Adipocyte (in vitro differentiated cells): ENCODE measurements at regions not wholly inside any gene's neighbourhood (a gene's known extent, or its start where the extent isn't known, plus 50 kb on each side); places are given as distances from the start of the nearest gene placed in this dataset.

Source experiments
- DNase-seq: peaks from one replicate; pipeline ENCODE4 v3.0.0-alpha.2; 2015; ENCODE audit warnings: low read depth
- H3K27me3 ChIP-seq: replicated peaks from 2 replicates; pipeline ENCODE4 v1.7.0; 2013; ENCODE audit warnings: mild to moderate bottlenecking, low read length, moderate library complexity; ENCODE audit not compliant: control insufficient read depth, insufficient read depth
- H3K36me3 ChIP-seq: 2 replicates; pipeline ENCODE4 v1.7.0; 2013; ENCODE audit warnings: low read length, mild to moderate bottlenecking, moderate library complexity; ENCODE audit not compliant: control insufficient read depth, insufficient read depth, severe bottlenecking
- H3K4me1 ChIP-seq: 2 replicates; pipeline ENCODE4 v1.7.0; 2013; ENCODE audit warnings: mild to moderate bottlenecking, low read length, moderate library complexity; ENCODE audit not compliant: control insufficient read depth, insufficient read depth
- H3K4me3 ChIP-seq: 2 replicates; pipeline ENCODE4 v1.7.0; 2013; ENCODE audit warnings: mild to moderate bottlenecking, low read length, moderate library complexity
- H3K9ac ChIP-seq: 2 replicates; pipeline ENCODE4 v1.7.0; 2013; ENCODE audit warnings: mild to moderate bottlenecking, low read length, moderate library complexity
- H3K9me3 ChIP-seq: 2 replicates; pipeline ENCODE4 v1.7.0; 2013; ENCODE audit warnings: mild to moderate bottlenecking, low read length, moderate library complexity; ENCODE audit not compliant: control insufficient read depth

DNA sequence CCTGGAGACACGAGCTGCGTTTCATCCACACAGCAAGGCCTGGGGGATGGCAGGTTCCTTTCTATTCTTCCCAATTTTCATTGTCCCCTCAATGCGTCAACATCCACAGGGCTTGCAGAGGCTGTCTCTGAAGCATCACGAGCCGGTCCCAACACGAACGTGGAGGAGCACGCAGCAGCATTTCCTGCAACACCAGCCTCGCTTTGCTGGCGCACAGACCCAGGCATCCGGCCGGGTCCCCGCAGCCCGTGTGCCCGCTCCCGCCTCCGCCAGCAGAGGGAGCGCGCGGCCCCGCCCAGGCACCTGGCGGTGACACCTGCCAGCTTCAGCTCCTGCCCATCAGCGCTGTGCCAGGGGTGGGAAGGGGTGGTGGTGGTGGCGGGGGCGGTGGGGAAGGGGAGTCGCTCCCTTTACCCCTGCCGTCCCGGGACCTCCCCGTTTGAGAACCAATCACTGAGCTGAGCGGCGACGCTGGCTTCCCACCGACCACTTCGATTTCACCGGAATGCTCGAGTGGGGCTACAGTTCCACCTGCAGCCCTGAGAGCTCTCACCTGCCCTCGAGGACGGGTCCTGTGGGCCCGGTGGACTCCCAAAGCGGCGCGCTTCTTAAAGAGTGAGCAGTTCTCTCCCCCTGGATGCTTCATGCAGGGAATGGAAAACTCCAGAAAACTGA, 464.5 kb downstream of the ICE1 start:
- Histone ChIP-seq H3K4me1 (no peaks in the 10 kb centered on the region), H3K9me3 (no peaks in the 10 kb centered on the region), H3K4me3 (no peak overlapping the region), H3K9ac (no peak overlapping the region), H3K36me3 (no peaks in the 10 kb centered on the region), H3K27me3 (peaks cover 21% of the 10 kb centered on the region)
- DNase-seq = no peak

DNA sequence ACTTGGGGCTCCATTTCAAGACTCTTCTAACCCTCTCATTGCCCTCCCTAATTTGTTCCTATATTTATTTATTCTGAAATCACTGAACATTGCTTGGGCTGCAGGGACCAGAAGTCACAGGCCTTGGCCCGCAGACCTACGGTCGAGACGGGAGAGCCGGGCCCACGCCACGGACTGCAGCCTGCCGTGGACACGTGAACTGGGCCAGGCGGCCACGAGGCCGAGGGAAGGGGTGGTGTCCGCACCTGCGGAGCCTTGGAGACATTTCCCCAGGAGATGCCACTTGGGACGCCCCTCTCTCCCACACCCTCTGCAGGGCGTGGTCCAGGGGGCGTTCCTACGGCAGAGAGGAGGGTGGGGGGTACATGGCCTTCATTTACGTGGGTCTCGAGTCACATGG, 463.9 kb downstream of the ICE1 start:
- peaks cover 21% of the 10 kb centered on the region for H3K27me3 ChIP-seq
- no peaks in the 10 kb centered on the region for H3K4me1 ChIP-seq
- no peak for DNase-seq
- no peaks in the 10 kb centered on the region for H3K36me3 ChIP-seq
- H3K4me3 ChIP-seq = no peak overlapping the region
- no peaks in the 10 kb centered on the region for H3K9me3 ChIP-seq
- no peak overlapping the region for H3K9ac ChIP-seq

DNA sequence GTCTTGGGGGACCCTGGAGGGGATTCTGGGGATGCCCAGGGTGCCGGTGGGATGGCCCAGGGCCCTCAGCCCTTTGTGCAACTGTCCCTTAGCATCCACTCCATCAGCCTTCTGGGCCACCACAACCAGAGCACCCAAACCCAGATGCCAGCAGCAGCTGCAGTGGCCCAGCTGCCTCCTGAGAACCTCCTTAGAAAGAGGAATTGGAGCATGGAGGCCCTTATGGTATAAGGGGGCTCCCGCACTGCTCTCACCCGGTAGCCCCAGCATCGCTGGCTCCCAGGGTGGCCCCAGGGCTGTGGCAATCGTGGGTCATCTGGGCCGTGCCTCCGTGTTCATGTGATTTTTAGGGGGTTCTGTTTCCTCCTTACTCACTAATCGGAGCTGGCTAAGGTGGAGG, 463.3 kb downstream of the ICE1 start:
- no peak overlapping the region for H3K9ac ChIP-seq

DNA sequence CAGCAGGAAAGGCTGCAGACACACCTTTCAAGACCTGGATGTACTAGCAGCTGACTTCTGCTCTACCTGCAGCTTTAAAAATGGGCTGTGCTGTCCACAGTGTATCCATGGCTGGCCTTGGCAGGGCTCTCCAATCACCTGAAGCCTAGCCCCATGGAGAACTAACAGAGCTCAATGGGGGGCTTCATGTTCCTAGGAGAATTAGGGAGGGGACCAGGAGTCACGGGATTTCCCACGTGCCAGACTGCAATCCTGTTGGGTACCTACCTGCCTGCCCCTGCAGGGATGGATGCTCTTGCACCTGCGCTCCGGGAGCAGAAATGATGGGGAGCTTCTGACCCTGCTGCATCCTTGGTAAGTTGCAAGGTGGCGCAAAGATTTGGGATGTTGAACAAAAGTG, 462.1 kb downstream of the ICE1 start:
- H3K27me3 ChIP-seq = peaks cover 21% of the 10 kb centered on the region
- no peaks in the 10 kb centered on the region for H3K4me1 ChIP-seq
- no peak for DNase-seq
- no peaks in the 10 kb centered on the region for H3K9me3 ChIP-seq
- no peak overlapping the region for H3K4me3 ChIP-seq
- H3K36me3 ChIP-seq = no peaks in the 10 kb centered on the region
- no peak overlapping the region for H3K9ac ChIP-seq

More for the DNA sequence above, 463.3 kb downstream of the ICE1 start:
- Histone ChIP-seq H3K9me3 (no peaks in the 10 kb centered on the region), H3K36me3 (no peaks in the 10 kb centered on the region), H3K4me3 (no peak overlapping the region), H3K4me1 (no peaks in the 10 kb centered on the region), H3K27me3 (peaks cover 21% of the 10 kb centered on the region)
- DNase-seq = no peak

DNA sequence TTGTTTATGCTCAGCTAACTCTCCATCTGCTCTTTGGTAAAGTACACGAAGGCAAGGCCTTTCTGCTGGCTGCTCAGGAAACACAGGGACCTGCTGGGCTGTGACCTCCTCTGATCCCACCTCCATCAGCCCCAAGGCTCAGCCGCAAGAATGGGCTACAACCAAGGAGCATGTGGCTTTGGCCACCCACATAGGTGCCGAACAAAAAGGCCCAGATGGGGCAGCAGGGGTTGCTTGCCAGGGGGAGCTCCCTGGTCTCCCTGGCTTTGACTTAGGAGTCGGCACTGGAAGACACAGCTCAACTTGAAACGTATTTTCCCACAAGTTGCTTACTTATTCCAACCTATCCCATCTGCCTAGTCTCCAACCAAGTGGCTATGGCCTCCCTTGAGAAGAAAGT, 461.1 kb downstream of the ICE1 start:
- no peaks in the 10 kb centered on the region for H3K36me3 ChIP-seq
- H3K9me3 ChIP-seq = no peaks in the 10 kb centered on the region
- DNase-seq = no peak
- no peaks in the 10 kb centered on the region for H3K4me1 ChIP-seq
- no peak overlapping the region for H3K9ac ChIP-seq
- H3K27me3 ChIP-seq = peaks cover 16% of the 10 kb centered on the region
- no peak overlapping the region for H3K4me3 ChIP-seq

DNA sequence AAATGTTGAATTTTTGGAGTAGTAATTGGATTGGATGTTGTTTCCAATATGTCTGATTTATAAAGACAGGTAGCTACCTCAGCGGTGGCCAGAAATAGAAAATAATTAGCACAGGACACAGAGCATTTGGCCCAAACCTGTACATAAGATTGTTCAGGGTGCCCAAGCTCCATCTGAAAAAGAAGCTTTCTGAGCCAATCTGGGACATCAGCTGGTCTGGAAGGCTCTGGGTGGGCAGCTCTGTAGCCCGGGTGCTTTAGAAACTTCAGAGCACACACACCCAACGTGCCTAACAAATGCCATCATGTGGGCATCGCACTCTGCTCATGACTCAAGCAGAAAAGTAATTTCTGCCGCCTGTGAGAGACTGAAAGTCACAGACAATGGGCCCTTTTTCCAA, 460.7 kb downstream of the ICE1 start:
- Histone ChIP-seq H3K9me3 (no peaks in the 10 kb centered on the region), H3K9ac (no peak overlapping the region), H3K4me1 (no peaks in the 10 kb centered on the region), H3K36me3 (no peaks in the 10 kb centered on the region), H3K27me3 (peaks cover 14% of the 10 kb centered on the region), H3K4me3 (no peak overlapping the region)
- no peak for DNase-seq

DNA sequence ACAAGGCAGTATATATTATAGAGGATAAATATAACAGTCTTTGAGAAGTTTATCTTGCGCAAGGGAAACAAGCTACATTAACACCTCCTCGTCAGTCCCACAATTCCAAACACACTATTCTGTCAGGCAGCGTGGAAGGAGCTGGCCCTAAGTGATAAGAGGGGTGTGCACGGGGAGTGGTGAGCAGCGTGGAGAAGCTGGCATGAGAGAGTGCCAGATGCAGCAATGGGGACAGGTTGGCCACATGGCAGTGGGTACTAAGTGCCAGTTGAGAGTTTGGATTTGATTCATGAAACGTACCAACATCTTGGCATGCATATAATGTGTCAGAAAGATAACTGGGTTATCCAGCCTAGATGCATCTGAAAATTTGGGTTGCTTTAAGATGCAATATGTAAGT, 460.2 kb downstream of the ICE1 start:
- DNase-seq = no peak
- Histone ChIP-seq H3K4me3 (no peak overlapping the region), H3K4me1 (no peaks in the 10 kb centered on the region), H3K9me3 (no peaks in the 10 kb centered on the region), H3K9ac (no peak overlapping the region), H3K36me3 (no peaks in the 10 kb centered on the region), H3K27me3 (peaks cover 11% of the 10 kb centered on the region)

DNA sequence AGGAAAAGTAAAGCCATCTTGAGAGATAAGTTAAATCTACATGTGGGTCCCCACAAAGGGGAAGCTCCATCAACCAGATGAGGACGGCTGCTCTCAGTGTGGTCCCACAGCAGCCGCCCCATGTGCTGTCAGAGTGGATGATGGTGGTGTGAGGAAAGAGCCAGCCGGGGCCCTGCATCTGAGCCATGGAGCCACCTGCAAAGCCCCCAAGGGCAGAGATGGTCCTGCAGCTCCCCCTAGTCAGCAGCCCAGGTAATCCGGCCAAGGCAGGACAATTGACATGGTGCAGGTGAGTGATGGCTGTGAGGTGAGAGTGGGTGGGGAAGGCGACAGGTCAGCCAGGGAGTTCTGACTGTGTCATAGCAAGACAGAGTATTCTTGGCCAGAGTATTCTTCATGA, 458.8 kb downstream of the ICE1 start:
- H3K27me3 ChIP-seq = peaks cover under 1% of the 10 kb centered on the region
- H3K4me3 ChIP-seq = no peak overlapping the region
- no peaks in the 10 kb centered on the region for H3K9me3 ChIP-seq
- DNase-seq = no peak
- H3K36me3 ChIP-seq = no peaks in the 10 kb centered on the region
- H3K9ac ChIP-seq = no peak overlapping the region
- no peaks in the 10 kb centered on the region for H3K4me1 ChIP-seq

DNA sequence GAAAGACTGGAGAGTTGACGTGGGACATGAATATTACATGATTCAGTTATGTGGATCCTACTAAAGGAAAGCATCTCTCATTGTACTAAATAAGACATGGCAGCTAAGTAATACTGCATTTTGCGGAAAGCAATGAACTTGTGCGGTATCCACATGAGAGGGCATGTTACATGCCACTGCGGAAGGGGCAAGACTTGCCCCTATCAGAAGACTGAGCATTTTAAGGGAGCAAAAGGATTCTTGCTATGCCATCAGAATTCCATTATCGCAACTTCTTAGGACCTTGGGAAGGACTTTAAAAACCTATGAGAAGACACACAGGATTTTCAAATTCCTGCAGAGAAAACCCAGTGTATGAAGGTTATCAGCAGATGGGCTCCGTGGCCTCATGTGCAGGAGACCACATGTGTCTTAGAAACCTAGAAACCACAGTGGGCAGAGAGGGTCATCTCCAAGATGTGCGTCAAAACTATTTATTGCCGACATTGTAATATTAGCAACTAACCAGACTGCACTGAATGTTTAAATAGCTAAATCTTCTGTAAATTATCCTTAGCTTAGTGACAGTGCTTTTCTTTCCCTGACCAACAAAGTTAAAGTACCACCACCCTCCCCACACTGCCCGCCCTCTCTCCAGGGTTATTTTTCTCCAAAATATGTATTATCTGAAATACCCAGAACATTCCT, 457.7 kb downstream of the ICE1 start:
- H3K4me1 ChIP-seq = no peaks in the 10 kb centered on the region
- H3K4me3 ChIP-seq = no peak overlapping the region
- DNase-seq = no peak
- no peaks in the 10 kb centered on the region for H3K36me3 ChIP-seq
- H3K27me3 ChIP-seq = peaks cover 7% of the 10 kb centered on the region
- H3K9me3 ChIP-seq = no peaks in the 10 kb centered on the region
- H3K9ac ChIP-seq = no peak overlapping the region

DNA sequence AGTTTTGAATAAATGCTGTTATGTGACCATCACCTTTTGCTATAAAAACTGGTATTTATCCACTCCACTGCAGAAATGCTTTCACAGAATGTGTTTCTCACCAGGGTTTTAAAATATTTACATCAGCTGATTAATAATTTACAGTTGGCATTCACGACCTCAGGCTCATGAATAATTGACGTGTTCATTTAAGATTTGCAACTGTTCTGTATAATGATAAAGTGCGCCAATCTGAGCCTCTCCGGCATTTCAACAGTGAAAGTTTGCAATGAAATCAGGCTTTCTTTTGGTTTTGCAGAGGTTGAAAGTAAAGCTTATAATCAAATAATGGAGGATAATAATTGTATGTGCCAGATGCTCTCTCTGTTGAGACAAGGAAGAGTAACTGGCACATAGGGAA, 434.9 kb downstream of the ICE1 start:
- H3K36me3 ChIP-seq = no peaks in the 10 kb centered on the region
- no peaks in the 10 kb centered on the region for H3K27me3 ChIP-seq
- no peak for DNase-seq
- no peaks in the 10 kb centered on the region for H3K4me1 ChIP-seq
- no peaks in the 10 kb centered on the region for H3K9me3 ChIP-seq
- no peak overlapping the region for H3K4me3 ChIP-seq
- H3K9ac ChIP-seq = no peak overlapping the region

DNA sequence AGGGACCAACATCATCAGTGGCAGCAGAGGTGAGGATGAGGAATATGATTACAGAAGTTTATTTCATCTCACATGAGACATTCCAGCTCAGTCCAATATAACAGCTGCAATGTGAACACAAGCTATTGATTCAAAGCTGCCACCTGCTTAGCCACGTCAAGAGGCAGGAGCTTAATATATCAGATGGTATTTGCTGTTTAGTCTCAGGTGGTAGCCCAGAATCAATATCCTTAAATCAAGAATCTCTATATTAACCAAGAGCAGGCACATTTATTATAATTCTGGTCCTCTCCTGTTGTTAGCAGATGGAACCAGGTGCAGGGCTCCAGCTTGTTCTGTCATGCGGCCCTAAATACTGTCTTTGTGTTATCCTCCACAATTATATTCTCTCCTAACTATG, 431.6 kb downstream of the ICE1 start:
- Histone ChIP-seq H3K9ac (no peak overlapping the region), H3K36me3 (no peaks in the 10 kb centered on the region), H3K9me3 (peaks cover 8% of the 10 kb centered on the region), H3K27me3 (no peaks in the 10 kb centered on the region), H3K4me1 (no peaks in the 10 kb centered on the region), H3K4me3 (no peak overlapping the region)
- no peak for DNase-seq

DNA sequence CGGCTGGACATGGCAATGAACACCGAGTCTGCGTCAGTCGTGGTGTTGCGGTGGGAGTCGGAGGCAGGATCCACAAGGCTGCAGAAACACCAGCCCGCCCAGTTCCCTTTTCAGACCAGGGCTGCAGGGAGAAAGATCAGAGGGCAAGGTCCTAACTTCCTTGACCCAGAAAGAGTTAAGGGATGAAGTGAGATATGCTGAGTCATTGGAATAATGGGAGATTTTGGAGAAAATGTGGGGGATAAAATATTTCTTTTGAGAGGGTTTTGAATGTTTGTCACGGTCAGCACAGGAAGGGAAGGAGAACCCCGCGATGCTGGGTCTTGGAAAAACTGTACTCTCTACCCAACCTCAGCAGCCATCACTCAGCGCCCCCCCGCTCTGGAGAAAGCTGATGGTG, 416.0 kb downstream of the ICE1 start:
- Histone ChIP-seq H3K4me3 (no peak overlapping the region), H3K4me1 (no peaks in the 10 kb centered on the region), H3K9me3 (no peaks in the 10 kb centered on the region), H3K9ac (no peak overlapping the region), H3K27me3 (no peaks in the 10 kb centered on the region), H3K36me3 (no peaks in the 10 kb centered on the region)
- no peak for DNase-seq
